Dendritic cell treated with granulocyte-macrophage colony-stimulating factor and Interleukin-4, amounts not matched to agents 40 ng/mL and 50 ng/mL, for 4 days (primary cell): ENCODE measurements at regions not wholly inside any gene's neighbourhood (a gene's known extent, or its start where the extent isn't known, plus 50 kb on each side); places are given as distances from the start of the nearest gene placed in this dataset.

ENCODE experiments used
- H3K27ac Mint-ChIP-seq: one replicate; pipeline ENCODE4 v1.8.0; 2022; ENCODE audit warnings: mild to moderate bottlenecking, mixed read lengths
- H3K27me3 Mint-ChIP-seq: one replicate; pipeline ENCODE4 v1.8.0; 2022; ENCODE audit warnings: mild to moderate bottlenecking, mixed read lengths
- H3K36me3 Mint-ChIP-seq: one replicate; pipeline ENCODE4 v1.8.0; 2022; ENCODE audit warnings: low read depth, mixed read lengths
- H3K4me1 Mint-ChIP-seq: one replicate; pipeline ENCODE4 v1.8.0; 2022; ENCODE audit warnings: low read depth, mixed read lengths
- H3K4me3 Mint-ChIP-seq: one replicate; pipeline ENCODE4 v1.8.0; 2022; ENCODE audit warnings: mild to moderate bottlenecking, moderate library complexity, mixed read lengths
- H3K9me3 Mint-ChIP-seq: one replicate; pipeline ENCODE4 v1.8.0; 2022; ENCODE audit warnings: mixed read lengths
- intact Hi-C: fragments of 100-400 bp; cut with micrococcal nuclease; formaldehyde crosslinking; loops from one replicate; pipeline ENCODE4 v1.15.0; 2022

DNA sequence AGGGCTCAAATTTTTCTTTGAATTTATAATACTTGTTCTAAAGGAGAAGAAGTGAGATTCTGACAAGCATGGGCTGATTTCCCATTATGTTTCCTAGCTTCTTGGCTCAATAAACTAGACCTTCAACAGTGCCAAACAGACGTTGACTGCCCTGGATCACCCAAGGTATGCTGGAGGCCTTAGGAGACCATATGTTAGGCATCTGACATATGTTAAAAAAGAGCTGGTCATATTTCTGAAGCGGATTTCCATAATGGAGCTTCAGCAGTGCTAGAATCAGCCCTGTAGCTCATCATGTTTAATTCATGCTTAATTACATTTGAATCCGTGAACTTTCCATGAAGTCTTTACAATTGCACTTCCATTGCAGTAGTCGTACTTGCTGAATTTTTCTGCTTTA, 653.3 kb downstream of the DIAPH3 start:
- intact Hi-C loops, result no loop called here
- no peaks in the 10 kb centered on the region for H3K9me3 Mint-ChIP-seq
- no peak overlapping the region for H3K4me3 Mint-ChIP-seq

DNA sequence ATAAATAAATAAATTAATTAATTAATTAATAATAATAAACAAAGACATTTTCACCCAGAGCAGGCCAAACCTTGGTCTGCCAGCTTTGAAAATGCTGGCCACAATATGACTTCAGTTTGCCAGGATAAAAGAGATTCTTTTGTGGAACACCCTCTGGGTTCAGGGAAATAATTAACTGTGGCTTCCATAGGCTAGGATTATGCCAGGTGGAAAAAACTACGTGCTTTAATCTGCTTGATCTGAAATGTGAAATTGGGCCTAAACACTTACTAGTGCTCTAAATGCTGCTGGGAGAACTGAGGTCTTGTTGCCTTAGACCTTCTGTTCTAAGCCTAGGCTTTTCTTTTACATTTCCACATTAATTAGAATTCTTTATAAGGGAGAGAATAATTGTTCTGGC, 650.0 kb downstream of the DIAPH3 start:
- no peak overlapping the region for H3K4me3 Mint-ChIP-seq
- H3K27me3 Mint-ChIP-seq, result no peaks in the 10 kb centered on the region
- H3K27ac Mint-ChIP-seq, result no peak overlapping the region
- intact Hi-C loops, result no loop called here
- no peaks in the 10 kb centered on the region for H3K36me3 Mint-ChIP-seq
- peaks cover 11% of the 10 kb centered on the region for H3K4me1 Mint-ChIP-seq
- H3K9me3 Mint-ChIP-seq, result no peaks in the 10 kb centered on the region

More for the DNA sequence above, 653.3 kb downstream of the DIAPH3 start:
- H3K27me3 Mint-ChIP-seq, result no peaks in the 10 kb centered on the region
- H3K4me1 Mint-ChIP-seq, result no peaks in the 10 kb centered on the region
- H3K36me3 Mint-ChIP-seq, result no peaks in the 10 kb centered on the region
- no peak overlapping the region for H3K27ac Mint-ChIP-seq

DNA sequence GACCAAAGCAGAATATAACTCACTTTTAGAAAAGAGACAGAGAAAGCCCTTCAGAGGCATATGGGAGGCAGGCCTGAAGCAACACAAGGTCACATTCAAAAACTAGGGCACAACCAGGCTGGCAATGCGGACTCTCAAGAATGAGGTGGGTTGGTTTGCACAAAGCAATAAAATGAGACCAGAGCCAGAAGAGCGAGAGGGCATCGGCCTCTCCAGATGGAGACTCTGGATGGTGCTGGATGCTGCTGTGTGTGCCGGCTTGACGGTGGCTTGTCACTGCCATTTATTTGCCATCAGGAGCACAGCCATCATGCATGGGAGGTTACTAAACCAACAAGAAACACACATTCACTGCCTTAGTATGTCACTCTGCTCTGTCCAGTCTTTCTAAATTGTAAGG, 649.4 kb downstream of the DIAPH3 start:
- H3K4me3 Mint-ChIP-seq, result no peak overlapping the region
- no peaks in the 10 kb centered on the region for H3K36me3 Mint-ChIP-seq
- no peak overlapping the region for H3K27ac Mint-ChIP-seq
- H3K9me3 Mint-ChIP-seq, result no peaks in the 10 kb centered on the region
- H3K4me1 Mint-ChIP-seq, result peaks cover 11% of the 10 kb centered on the region
- H3K27me3 Mint-ChIP-seq, result no peaks in the 10 kb centered on the region
- intact Hi-C loops, result no loop called here

DNA sequence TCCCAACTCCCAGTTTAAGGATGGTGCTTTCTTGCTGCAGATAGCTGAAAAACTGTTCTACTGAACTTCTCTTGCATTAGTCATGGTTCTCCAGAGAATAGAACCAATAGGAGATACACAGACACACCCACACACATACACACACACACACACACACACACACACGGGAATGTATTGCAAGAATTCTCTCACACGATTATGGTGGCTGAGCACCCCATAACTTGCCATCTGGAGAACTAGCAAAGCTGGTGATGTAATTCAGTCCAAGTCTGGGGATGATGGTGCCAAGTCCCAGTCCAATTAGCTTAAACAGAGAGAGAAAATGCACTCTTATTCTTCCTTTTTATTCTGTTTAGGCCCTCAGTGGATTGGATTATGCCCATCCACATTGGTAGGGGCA, 643.9 kb downstream of the DIAPH3 start:
- Mint-ChIP-seq H3K4me1 (peaks cover 20% of the 10 kb centered on the region), H3K36me3 (no peaks in the 10 kb centered on the region), H3K27me3 (no peaks in the 10 kb centered on the region), H3K9me3 (no peaks in the 10 kb centered on the region), H3K27ac (no peak overlapping the region), H3K4me3 (no peak overlapping the region)
- intact Hi-C loops, result no loop called here

DNA sequence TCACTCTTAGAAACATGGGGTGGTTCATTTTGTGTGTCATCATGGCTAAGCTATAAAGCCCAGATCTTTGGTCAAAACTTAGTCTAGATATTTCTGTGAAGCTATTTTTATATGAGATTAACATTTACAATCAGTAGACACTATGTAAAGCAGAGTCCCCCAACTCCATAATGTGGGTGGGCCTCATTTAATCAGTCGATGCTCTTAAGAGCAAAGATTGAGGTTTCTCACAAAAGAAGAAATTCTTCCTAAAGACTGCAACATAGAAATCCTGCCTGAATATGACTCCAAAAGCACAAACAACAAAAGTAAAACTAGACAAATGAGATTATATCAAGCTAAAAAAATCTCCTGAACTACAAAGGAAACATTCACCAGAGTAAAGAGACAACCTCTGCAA, 642.2 kb downstream of the DIAPH3 start:
- no peaks in the 10 kb centered on the region for H3K9me3 Mint-ChIP-seq
- H3K4me3 Mint-ChIP-seq, result no peak overlapping the region
- H3K4me1 Mint-ChIP-seq, result peaks cover 20% of the 10 kb centered on the region

DNA sequence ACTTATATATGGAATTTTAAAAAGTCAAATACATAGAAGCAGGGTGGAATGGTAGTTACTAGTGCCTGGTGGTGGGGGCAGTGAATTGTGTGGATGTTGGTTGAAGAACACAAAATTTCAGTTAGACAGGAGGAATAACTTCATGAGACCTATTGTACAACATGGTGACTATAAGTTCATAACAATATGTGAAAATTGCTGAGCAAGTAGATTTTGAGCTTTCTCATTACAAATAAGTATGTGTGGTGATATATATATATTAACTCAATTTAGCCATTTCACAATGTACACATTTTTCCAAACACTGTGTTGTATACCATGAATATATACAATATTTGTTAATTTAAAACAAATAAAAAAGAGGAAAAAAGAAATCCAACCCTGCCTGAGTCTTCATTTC, 641.1 kb downstream of the DIAPH3 start:
- H3K27ac Mint-ChIP-seq, result no peak overlapping the region
- no peak overlapping the region for H3K4me3 Mint-ChIP-seq
- H3K36me3 Mint-ChIP-seq, result no peaks in the 10 kb centered on the region
- intact Hi-C loops, result no loop called here
- no peaks in the 10 kb centered on the region for H3K27me3 Mint-ChIP-seq
- peaks cover 23% of the 10 kb centered on the region for H3K4me1 Mint-ChIP-seq
- H3K9me3 Mint-ChIP-seq, result no peaks in the 10 kb centered on the region

More for the DNA sequence above, 642.2 kb downstream of the DIAPH3 start:
- intact Hi-C loops, result no loop called here
- no peaks in the 10 kb centered on the region for H3K36me3 Mint-ChIP-seq
- H3K27ac Mint-ChIP-seq, result no peak overlapping the region
- no peaks in the 10 kb centered on the region for H3K27me3 Mint-ChIP-seq

DNA sequence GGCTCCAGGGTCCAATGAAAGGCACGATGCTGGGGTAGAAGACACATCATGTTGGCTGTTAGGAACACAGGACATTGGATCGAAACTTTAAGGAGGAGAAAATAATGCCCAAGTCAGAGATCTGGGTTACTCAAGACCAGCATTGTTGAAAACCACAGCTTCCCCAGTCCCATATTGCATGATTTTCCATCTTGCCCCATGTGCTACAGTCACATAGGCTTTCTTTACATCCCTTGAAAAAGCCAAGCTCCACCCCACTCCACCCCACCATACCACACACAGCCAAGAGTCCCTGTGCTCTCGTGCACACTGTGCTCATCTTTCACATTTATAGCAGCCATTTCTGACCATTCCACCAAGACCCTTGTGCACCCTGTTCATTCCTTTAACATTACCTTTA, 636.2 kb downstream of the DIAPH3 start:
- H3K4me3 Mint-ChIP-seq, result no peak overlapping the region
- H3K27me3 Mint-ChIP-seq, result no peaks in the 10 kb centered on the region
- H3K9me3 Mint-ChIP-seq, result no peaks in the 10 kb centered on the region
- no peak overlapping the region for H3K27ac Mint-ChIP-seq
- H3K36me3 Mint-ChIP-seq, result no peaks in the 10 kb centered on the region
- intact Hi-C loops, result no loop called here
- H3K4me1 Mint-ChIP-seq, result peaks cover 23% of the 10 kb centered on the region

DNA sequence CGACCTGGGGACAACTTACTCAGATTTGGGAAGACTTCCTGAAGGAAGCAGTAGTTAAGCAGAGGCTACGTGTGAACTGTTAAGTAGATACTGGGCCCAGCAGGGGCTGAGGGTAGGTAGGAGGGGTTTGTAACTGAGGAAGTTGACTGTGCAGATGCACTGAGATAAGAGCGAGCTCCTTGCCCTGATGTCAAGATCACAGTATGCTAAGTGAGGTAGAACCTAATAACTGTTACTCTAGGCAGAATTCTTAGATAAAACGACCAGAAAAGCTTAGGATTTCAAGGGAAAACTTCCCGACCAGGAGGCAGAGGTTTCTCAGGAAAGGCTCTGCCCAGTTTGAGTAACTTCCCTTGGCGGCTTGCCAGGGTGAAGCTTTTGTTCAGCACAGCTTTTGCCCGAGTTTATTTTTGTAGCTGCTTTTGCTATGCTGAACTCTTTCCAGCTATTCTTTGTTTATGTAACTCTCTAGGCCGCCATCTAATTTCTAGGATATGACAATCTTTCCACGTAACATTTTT, 632.1 kb downstream of the DIAPH3 start:
- Mint-ChIP-seq H3K4me3 (no peak overlapping the region), H3K27me3 (no peaks in the 10 kb centered on the region), H3K36me3 (no peaks in the 10 kb centered on the region), H3K4me1 (peaks cover 14% of the 10 kb centered on the region), H3K27ac (peak overlapping the region; percentile 67), H3K9me3 (no peaks in the 10 kb centered on the region)
- intact Hi-C loops, result no loop called here

DNA sequence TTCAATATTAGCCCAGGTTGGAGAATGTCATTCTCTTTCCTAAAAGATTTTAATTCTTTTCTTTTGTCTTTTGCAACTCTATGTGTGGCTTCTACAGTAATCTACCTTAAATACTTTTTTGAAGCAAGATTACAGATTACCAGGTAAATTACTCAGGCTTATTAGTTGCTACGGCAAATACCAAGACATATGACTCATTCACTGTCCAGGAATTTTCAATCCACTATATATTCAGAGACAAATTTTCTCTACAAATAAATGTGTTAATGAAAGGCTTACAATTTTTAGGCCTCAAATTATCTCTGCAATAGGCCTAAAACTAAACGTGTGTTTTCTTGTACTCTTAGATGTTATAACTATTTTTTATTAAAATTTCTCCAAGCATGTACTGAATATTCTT, 631.3 kb downstream of the DIAPH3 start:
- Mint-ChIP-seq H3K36me3 (no peaks in the 10 kb centered on the region), H3K27ac (no peak overlapping the region), H3K27me3 (no peaks in the 10 kb centered on the region), H3K4me1 (peaks cover 10% of the 10 kb centered on the region), H3K4me3 (no peak overlapping the region), H3K9me3 (no peaks in the 10 kb centered on the region)
- intact Hi-C loops, result no loop called here

DNA sequence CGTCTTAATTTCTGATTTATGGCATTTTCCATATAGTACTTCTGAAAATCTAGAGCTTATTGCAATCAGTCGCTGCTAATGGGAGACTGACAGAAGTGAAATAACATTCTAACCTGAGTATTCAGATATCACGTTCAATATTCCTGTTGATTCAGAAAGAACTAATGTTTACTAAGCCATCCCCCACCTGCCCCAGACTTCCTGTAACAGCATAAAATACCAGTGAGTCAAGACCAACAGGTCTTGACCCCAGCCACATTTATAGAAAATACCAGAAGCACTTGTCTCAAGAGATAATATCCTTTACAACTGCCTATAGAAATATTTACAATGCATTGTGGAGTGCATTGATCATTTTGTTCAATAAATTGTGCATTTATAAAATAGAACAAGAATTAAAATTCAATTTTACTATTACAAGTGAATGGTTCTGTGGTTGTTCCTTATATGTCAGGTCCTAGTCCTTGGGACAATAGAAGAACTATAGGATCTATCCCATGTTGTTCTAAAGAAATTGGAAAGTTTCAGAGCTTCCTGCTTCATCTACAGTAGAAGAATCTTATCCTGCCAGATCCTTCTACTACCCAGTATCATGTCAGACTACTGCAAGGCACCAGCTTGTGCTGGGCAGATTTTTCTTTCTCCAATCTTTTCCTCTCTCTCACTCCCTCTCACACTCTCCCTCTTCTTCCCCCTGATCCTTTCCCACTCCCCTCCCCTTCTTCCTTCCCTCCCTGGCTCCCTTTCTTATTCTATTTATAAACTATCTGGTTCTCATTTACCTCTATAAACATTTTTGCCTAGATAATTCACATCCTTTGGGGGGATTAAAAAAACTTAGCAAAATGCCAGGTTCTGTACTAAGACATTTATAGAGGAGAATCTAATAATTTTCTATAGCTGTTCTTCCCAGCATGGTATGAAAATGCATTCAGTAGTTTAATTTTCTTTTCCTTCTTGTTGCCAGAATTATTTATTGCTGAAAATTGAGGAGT, 629.9 kb downstream of the DIAPH3 start:
- Mint-ChIP-seq H3K4me3 (no peak overlapping the region), H3K9me3 (no peaks in the 10 kb centered on the region), H3K36me3 (no peaks in the 10 kb centered on the region), H3K27ac (no peak overlapping the region), H3K4me1 (peaks cover 6% of the 10 kb centered on the region), H3K27me3 (no peaks in the 10 kb centered on the region)
- intact Hi-C loops, result no loop called here

DNA sequence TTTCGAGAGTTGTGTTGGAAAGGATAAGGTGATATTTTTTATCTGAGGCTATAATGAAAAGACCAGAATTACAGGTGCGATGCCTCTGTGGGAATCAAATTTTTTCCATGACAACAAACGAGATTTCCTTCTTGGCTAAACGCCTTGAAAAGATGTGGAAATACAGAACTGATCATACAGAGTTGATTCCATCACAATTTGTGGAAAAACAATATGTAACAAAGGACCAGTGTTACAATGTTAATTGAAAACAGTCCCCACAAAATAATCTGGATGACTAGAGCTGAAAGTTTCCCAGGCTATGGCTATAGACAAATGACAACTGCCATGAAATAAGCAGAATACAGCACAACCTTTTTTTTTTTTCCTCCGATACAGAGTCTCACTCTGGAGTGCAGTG, 628.9 kb downstream of the DIAPH3 start:
- Mint-ChIP-seq H3K27me3 (no peaks in the 10 kb centered on the region), H3K36me3 (no peaks in the 10 kb centered on the region), H3K4me1 (peaks cover 6% of the 10 kb centered on the region), H3K4me3 (no peak overlapping the region), H3K9me3 (no peaks in the 10 kb centered on the region), H3K27ac (no peak overlapping the region)
- intact Hi-C loops, result no loop called here

DNA sequence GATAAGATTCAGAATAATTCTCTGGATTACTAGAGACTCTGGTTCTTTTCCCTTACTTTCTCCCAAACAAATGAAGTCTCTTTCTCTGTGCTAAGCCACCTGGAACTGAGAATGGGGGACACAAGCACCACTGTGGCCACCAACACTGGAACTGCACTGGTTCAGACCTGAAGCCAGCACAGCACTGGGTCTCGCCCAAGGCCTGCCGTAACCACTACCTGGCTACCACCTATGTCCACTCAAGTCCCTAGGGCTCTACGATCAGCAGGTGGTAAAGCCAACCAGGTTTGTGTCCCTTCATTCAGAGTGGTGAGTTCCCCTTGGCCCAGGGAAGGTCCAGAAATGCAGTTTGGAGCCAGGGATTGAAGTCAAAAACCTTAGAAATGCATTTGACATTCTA, 626.2 kb downstream of the DIAPH3 start:
- intact Hi-C loops, result no loop called here
- no peak overlapping the region for H3K27ac Mint-ChIP-seq
- no peak overlapping the region for H3K4me3 Mint-ChIP-seq
- H3K27me3 Mint-ChIP-seq, result no peaks in the 10 kb centered on the region
- no peaks in the 10 kb centered on the region for H3K36me3 Mint-ChIP-seq
- H3K9me3 Mint-ChIP-seq, result no peaks in the 10 kb centered on the region
- H3K4me1 Mint-ChIP-seq, result no peaks in the 10 kb centered on the region

DNA sequence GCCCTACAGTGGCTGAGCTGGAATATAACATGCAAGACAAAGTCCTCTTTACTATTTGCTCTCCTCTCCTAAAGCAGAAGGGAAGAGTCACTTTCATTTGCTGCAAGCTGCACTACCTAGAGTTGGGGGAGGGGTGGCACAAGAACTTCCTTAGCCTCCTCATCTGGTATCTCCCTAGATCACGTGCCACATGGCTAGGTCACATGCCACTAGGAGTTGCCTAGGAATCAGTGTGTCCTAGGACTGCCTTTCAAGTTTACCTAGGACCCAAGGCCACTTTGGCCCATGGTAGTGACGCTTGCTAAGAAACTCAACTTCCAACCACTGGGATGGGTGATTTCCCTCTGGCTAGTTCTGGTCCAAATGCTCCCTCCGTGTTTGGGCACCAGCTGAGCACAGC, 625.2 kb downstream of the DIAPH3 start:
- Mint-ChIP-seq H3K4me1 (no peaks in the 10 kb centered on the region), H3K9me3 (no peaks in the 10 kb centered on the region), H3K27me3 (no peaks in the 10 kb centered on the region), H3K4me3 (no peak overlapping the region), H3K27ac (no peak overlapping the region), H3K36me3 (no peaks in the 10 kb centered on the region)
- intact Hi-C loops, result no loop called here

DNA sequence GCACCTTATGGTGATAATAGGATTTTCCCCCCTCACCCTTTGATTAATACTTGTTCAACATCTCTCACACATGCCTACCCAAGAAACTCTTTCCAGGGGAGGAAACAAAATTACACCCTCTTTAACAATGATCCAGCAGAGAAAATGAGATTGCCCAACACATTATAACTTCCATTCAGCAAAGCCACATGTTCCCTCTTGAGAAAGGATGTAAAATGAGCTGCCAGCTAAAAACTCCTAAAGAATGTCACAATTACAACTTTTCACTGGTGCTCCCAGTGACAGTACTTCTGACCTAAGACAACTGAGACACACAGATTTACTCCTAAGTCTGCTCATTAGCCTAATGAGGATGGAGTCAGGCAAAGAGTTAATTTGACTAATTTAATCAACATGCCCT, 621.4 kb downstream of the DIAPH3 start:
- no peaks in the 10 kb centered on the region for H3K36me3 Mint-ChIP-seq
- intact Hi-C loops, result loop anchor here (10.0 kb wide), 1 partner anchor 132 kb away; no protein-coding TSS in a partner anchor
- no peaks in the 10 kb centered on the region for H3K27me3 Mint-ChIP-seq
- H3K27ac Mint-ChIP-seq, result no peak overlapping the region
- H3K4me1 Mint-ChIP-seq, result no peaks in the 10 kb centered on the region
- H3K9me3 Mint-ChIP-seq, result no peaks in the 10 kb centered on the region
- no peak overlapping the region for H3K4me3 Mint-ChIP-seq
